HEK293T (cell line): ENCODE measurements at regions not wholly inside any gene's neighbourhood (a gene's known extent, or its start where the extent isn't known, plus 50 kb on each side); places are given as distances from the start of the nearest gene placed in this dataset.

ENCODE experiments used
- FOXK2 ChIP-seq: fragments of 450-650 bp; IDR thresholded peaks from 2 replicates; pipeline ENCODE4 v1.6.1; 2016; ENCODE audit warnings: mild to moderate bottlenecking
- LEF1 ChIP-seq: fragments of 450-650 bp; IDR thresholded peaks from 2 replicates; pipeline ENCODE4 v1.6.1; 2017; ENCODE audit warnings: mild to moderate bottlenecking, borderline replicate concordance
- NFRKB ChIP-seq: fragments of 450-650 bp; IDR thresholded peaks from 2 replicates; pipeline ENCODE4 v1.6.1; 2016; ENCODE audit warnings: mild to moderate bottlenecking, moderate library complexity
- SP1 ChIP-seq: fragments of 450-650 bp; IDR thresholded peaks from 2 replicates; pipeline ENCODE4 v1.6.1; 2017
- SUZ12 ChIP-seq: fragments of 450-650 bp; IDR thresholded peaks from 2 replicates; pipeline ENCODE4 v1.6.1; 2016; ENCODE audit warnings: mild to moderate bottlenecking
- TARDBP ChIP-seq: fragments of 450-650 bp; IDR thresholded peaks from 2 replicates; pipeline ENCODE4 v1.6.1; 2016

- TF ChIP-seq LEF1: no peak
- no peak for TF ChIP-seq SUZ12
- no peak for TF ChIP-seq TARDBP
- no peak for TF ChIP-seq SP1
- TF ChIP-seq FOXK2: no peak
- TF ChIP-seq NFRKB: no peak
These were observed 61.7 kb upstream of the TEX51 start for GRCh38 chr2:126836761-126837679.
